Eye (tissue), 1 donor: ENCODE measurements at regions not wholly inside any gene's neighbourhood (a gene's known extent, or its start where the extent isn't known, plus 50 kb on each side); places are given as distances from the start of the nearest gene placed in this dataset.
"Not testable (repeated sequence)": the region's sequence is repeated elsewhere in the genome, so short reads cannot be mapped to it uniquely, and the experiment has no call there.

Experiments
- DNase-seq: peaks from one replicate; pipeline ENCODE4 v3.0.0-alpha.2; 2015

GRCh38 chr18:41899535-41899934 is 55.5 kb upstream of the PIK3C3 start:
- no peak for DNase-seq

DNA sequence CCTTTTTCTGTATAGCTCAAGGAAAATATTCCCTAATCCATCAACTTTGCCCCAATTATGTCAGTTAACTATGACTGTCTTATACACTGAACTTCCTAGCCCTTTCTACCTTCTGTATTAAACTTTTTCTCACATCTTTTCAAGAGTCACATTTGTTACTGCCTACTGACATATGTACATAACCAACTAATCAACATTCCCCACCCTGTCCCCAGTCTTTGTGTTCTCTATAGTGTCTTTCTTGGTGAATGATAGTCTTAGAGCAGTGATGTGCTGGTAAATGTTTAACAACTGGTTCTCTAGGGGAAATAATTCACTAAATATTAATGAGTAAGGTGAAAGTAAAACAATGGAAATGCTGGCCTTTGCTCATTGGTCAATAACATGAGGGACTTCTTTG is 61.6 kb upstream of the PIK3C3 start:
- DNase-seq, result no peak

DNA sequence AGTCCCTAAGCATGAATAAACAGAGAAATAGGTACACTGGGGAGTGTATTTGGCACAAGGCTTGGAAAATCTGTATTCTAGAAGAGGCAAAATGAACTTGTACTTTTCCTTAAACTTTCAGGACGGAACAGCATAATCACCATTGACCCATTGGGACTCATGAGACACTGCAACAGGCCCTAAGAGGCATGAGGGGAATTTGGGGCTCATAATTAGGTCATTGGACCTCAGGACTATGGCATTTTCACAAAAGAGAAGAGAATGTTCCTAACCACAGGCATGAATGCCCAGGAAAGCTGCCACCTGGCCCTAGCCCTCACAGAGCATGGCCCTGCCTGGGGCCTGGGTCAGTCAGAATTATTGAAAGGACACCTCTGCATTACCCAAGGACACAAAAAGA is 67.9 kb upstream of the PIK3C3 start:
- no peak for DNase-seq

- no peak for DNase-seq
Measured at GRCh38 chr18:41886126-41886807, 68.8 kb upstream of the PIK3C3 start.

DNA sequence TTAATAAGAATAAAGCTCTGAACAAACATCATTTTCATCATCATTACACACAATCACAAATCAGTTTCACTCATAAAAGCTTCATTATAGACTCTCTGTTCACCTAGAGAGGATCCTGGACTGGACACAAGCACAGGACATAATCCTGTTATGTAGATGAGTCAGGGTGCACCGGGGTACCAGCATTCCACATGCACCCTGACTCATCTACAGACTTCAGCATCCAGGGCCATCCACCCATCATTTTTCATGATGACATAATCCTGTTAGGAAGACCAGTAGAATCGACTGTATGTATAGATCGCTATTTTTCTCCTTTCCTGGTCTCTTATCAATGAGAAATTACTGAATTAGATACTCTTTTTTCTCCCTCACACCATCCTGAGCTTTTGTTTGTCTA is 73.7 kb upstream of the PIK3C3 start:
- DNase-seq, result no peak

DNA sequence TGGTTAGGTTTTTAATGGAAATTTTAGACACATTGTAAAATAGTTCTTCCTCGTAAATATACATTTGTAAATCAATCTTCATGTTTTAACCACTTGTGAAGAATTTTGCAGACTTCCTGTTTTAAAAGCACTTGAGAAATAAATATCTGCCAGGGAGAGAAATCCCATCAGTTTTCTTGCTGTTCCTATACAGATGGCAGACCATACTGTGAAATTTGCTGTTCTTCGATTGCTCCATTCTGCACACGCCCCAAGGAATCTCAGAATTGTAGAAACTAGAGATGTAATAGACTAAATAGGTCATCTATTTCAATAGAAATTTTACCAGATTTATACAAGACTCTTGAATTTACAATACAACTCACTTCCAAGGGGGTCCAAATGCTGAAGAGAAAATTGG is 75.8 kb upstream of the PIK3C3 start:
- no peak for DNase-seq

DNA sequence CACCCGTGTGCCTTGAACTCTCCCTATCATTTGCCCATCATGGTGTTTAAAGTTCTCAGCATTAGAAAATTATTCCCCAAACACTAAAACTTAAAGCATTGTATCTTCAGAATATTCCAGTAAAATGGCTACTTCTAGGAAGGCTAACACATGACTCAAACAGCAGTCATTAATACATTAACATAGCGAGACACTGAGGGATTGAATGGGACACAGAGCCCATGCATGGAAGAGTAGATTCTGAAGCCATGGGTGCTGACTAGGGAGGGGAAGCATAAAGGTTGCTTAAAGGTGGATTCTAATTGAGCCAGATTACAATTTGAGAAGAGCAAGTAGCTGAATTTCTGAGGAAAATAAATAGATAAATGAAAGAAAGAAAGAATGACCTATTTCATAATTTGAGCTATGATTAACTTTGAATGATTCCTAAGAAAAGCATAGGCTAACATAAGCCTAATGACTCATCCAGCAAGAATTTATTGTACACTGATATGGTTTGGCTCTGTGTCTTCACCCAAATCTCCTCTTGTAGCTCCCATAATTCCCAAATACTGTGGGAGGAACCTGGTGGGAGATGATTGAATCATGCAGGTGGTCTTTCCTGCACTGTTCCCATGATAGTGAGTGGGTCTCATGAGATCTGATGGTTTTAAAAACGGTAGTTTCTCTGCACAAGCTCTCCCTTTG is 79.8 kb upstream of the PIK3C3 start:
- no peak for DNase-seq

DNA sequence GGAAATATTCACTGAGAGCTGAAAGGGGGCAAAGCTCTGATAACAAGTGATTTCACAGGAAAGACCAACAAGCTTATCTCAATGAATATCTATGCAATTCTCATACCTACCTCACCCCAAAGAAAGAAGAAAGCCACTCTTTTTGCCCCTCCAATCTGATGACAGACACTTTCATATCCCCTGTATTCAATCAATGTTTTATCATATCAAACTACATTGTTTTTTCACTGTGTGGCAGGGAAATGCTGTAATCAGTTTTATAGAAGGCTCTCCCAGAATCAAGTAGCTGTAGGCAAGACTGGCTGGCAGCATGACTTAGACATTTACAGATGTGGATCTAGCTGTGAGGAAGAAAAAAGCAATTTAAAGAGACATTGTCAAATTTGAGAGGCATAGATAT is 81.3 kb upstream of the PIK3C3 start:
- DNase-seq, result no peak

- DNase-seq, result no peak
Measured at GRCh38 chr18:41872206-41872605, 82.8 kb upstream of the PIK3C3 start.

DNA sequence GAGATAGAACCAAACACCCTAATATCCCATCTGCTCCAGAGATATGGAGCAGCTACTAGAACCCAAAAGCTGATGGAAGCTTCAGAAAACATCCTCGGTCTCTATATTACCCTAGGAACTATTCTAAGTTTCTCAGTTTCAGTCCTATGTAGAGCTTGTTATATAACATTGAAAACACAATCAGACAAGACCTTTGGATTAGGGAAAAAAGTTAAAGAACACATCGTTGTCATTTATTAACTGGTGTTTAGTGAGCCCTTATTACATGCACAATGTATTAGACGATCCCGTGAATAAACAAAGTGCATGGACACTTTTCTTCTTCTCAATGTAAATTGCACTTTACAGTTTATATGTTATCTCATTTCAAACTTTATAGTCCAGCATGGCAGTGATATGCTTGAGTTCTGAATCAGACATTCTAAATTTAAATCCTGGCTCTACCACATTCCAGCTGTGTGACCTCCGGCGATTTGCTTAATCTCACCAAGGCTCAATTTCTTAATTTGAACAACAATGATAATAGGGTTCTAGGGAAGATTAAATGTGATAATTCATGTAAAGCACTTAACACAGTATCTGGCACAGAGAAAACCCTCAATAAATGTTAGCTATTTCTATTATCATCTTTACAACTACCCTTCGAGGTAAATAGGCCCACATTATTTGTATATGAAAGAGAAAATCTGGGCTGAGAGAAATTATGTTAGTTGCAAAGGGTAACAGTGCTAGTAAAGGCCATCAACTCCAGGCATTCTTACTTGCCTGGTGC is 83.6 kb upstream of the PIK3C3 start:
- DNase-seq, result no peak

- no peak for DNase-seq
Measured at GRCh38 chr18:41870817-41871216, 84.2 kb upstream of the PIK3C3 start.

DNA sequence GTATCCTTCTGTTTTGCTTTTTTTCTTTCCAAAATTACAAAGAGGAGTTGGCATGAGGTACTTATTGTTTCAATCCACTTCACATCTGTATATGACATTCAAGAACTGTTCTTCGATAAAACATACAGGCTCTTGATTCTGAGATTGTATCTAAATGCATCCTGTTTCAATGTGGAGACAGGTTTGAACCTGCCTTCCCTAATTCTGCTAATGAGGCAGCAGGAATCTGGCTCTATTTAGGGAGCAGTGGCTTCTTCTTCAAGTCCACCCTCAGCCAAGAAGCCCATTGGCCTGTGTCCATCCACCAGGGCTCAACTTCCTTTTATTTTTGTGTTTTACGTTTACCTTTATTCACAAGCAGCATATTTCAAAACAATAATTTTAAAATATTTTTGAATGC is 84.8 kb upstream of the PIK3C3 start:
- peak; percentile 27 for DNase-seq

DNA sequence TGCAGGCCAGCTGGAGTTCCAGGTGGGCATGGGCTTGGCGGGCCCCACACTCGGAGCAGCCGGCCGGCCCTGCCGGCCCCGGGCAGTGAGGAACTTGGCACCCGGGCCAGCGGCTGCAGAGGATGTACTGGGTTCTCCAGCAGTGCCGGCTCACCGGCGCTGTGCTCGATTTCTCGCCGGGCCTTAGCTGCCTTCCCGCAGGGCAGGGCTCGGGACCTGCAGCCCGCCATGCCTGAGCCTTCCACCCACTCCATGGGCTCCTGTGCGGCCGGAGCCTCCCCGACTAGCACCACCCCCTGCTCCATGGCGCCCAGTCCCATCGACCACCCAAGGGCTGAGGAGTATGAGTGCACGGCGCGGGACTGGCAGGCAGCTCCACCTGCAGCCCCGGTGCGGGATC is 89.2 kb upstream of the PIK3C3 start:
- DNase-seq, result not testable (repeated sequence)

DNA sequence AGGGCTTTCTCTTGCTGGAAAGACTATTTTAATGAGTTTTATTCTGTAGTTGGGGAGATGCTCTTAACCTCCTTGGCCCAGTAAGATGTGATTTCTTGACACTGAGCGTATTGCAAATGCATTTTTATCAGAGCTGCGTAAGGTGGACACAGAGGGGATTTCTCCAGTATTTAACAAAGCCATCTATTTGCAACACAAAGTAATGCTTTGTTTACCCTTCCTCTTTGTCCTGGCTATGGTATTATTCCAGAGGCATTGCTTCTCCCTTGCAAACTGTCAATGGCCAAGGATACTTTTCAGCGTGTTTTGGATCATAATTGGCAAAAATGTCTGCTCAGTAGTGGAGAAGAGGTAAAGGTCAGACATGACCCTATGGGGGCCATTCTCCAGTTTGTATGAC is 90.8 kb upstream of the PIK3C3 start:
- DNase-seq, result no peak

GRCh38 chr18:41862921-41863320 is 92.1 kb upstream of the PIK3C3 start:
- no peak for DNase-seq

GRCh38 chr18:41860987-41861386 is 94.0 kb upstream of the PIK3C3 start:
- DNase-seq, result no peak

DNA sequence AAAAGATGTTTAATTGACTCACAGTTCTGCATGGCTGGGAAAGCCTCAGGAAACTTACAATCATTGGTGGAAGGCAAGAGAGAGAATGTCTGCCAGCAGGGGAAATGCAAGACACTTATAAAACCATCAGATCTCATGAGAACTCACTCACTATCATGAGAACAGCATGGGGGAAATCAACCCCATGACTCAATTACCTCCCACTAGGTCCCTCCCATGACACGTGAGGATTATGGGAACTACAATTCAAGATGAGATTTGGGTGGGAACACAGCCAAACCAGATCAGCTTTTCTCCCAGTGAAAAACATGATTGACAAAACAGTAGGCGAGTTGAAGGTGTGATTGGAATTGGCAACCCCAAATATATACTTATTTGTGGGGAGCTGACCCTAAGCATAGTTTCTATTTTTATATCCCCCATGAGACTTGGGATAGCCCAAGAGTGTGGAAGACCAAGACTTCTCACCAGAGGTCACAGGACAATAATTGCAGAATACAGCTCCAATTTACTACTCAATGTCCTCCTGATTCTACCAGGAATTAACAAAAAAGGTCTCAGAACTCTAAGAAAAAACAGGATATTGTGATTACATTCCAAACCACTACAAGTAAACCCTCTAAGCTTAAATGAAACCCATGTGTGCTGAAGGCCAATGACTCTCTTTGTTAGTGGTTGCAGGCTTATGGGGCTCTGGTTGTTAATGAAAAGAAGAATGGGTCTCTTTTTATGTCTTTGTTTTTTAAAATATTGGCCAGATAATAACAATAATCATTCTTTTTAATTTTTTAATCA is 96.1 kb upstream of the PIK3C3 start:
- no peak for DNase-seq

DNA sequence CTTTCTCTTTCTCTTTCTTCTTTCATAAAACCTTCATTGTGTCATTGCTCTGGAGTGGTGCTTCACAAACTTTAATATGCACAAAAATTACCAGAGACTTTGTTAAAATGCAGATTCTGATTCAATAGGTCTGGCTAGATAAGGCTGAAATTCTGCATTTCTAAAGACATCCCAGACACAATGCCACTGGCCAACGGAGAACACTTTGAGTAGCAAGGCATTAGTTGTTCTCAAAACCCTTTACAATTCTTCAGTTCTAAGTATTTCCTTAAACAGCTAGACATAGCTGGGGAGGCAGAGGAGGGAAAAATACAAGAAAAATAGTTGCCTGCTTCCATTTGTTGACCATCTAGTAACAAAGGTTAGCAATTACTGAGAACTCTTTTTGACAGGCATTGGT is 101.8 kb upstream of the PIK3C3 start:
- no peak for DNase-seq

GRCh38 chr18:41850781-41851180 is 104.3 kb upstream of the PIK3C3 start:
- DNase-seq, result no peak

DNA sequence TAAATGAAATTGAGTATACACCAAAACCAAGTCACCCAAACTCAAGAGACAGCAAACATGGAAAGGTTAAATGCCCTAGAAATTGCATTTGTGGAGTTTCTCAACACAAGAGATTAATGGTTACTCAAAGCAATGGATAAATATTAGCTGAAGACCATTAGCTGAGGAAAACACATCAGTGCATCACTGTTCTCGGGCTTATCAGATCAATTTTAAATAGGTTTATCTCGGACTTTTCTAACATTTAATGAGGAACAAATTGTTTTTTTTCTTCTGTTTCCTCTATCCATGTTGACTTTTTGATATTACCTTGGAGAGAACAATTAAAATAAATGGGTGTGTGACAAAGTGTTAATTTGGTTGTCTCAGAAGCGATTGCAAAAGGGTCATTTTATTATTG is 105.4 kb upstream of the PIK3C3 start:
- DNase-seq, result no peak

DNA sequence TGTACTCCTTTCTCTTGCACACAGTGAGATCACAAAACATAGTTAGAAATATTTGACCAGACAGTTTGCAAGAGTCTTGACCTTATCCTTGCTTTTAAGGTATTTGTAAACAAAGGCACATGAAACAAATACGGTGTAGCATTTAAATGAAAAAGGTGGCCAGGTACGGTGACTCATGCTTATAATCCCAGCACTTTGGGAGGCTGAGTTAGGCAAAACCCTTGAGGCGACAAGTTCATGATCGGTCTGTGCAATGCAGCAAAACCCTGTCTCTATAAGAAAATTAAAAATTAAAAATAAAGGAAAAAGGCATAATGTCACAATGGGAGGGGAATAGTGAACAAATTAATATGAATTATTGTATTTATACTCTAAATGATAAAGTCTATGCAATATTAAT is 109.5 kb upstream of the PIK3C3 start:
- no peak for DNase-seq

GRCh38 chr18:41842886-41843285 is 112.1 kb upstream of the PIK3C3 start:
- no peak for DNase-seq
